Fibroblast of mammary gland (primary cell): ENCODE measurements at regions not wholly inside any gene's neighbourhood (a gene's known extent, or its start where the extent isn't known, plus 50 kb on each side); places are given as distances from the start of the nearest gene placed in this dataset.

Experiments used
- DNase-seq: peaks from one replicate; pipeline ENCODE4 v3.0.0-alpha.2; 2010; ENCODE audit warnings: low read depth
- H3K4me3 ChIP-seq: 2 replicates; pipeline ENCODE4 v1.5.1; 2011; ENCODE audit warnings: low read depth, mild to moderate bottlenecking, low read length, moderate library complexity; ENCODE audit not compliant: control insufficient read depth
- TF ChIP-seq, protein P1 (sequence below): conservative IDR thresholded peaks from 2 replicates; pipeline ENCODE4 v1.5.1; 2011; ENCODE audit warnings: low read depth, low read length, inconsistent platforms; ENCODE audit not compliant: control insufficient read depth, insufficient read depth

DNA sequence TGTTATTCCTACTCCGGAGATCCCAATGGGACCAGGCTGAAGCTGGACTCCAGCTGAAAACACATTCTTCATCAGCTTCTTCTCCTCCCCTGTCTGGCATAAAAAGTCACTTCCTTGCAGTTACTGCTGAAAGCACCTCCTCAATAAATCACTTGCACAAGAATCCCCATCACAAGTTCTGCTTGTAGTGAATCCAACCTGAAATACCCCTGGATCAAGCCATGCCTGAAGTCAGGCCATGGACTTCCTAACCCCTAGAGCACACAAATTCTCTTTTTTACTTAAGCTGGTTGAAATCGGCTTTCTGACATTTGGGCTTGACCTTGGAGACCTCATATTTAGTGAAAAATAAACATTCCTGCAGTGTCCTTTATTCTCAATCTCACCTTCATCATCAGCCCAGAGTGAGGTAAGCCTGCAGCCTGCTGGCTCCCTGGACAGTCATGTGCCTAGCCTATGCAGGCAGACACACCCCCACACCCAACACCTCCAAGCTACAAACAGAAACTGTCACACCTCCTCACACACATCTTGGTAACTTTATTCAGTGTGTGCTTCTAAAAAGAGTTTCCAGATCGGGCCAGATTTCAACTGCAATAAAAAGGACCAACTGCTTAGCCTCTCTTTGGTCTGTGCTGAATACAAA, 51.5 kb upstream of the PTPRT start:
- TF ChIP-seq, protein P1, sequence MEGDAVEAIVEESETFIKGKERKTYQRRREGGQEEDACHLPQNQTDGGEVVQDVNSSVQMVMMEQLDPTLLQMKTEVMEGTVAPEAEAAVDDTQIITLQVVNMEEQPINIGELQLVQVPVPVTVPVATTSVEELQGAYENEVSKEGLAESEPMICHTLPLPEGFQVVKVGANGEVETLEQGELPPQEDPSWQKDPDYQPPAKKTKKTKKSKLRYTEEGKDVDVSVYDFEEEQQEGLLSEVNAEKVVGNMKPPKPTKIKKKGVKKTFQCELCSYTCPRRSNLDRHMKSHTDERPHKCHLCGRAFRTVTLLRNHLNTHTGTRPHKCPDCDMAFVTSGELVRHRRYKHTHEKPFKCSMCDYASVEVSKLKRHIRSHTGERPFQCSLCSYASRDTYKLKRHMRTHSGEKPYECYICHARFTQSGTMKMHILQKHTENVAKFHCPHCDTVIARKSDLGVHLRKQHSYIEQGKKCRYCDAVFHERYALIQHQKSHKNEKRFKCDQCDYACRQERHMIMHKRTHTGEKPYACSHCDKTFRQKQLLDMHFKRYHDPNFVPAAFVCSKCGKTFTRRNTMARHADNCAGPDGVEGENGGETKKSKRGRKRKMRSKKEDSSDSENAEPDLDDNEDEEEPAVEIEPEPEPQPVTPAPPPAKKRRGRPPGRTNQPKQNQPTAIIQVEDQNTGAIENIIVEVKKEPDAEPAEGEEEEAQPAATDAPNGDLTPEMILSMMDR, result no peak
- DNase-seq, result no peak

More for the DNA sequence above, 51.5 kb upstream of the PTPRT start:
- H3K4me3 ChIP-seq, result no peak overlapping the region
